HepG2 (cell line): ENCODE measurements at regions not wholly inside any gene's neighbourhood (a gene's known extent, or its start where the extent isn't known, plus 50 kb on each side); places are given as distances from the start of the nearest gene placed in this dataset.

Source experiments
- ATAC-seq: fragments of 200-7000 bp; cut with Tn5 transposase; 3 replicates; pipeline ENCODE4 v1.9.1; 2020; ENCODE audit warnings: mild to moderate bottlenecking, moderate library complexity
- BruUV-seq: library from RNA; stranded (reverse); fragments of 400-500 nt; replicated peaks from 2 replicates; lab custom pipeline; 2021; lab: Mats Ljungman, UMichigan
- CTCF ChIA-PET: fragments of 300-600 bp; formaldehyde crosslinking; extraction: SDS; loops from one replicate; lab custom pipeline; 2021; ENCODE audit warnings: low total read pairs, inconsistent platforms, low intra/inter-chr PET ratio; lab: Yijun Ruan, JAX
- POLR2A ChIA-PET: fragments of 350-600 bp; sonication (Branson Sonifier 250); formaldehyde crosslinking; loops from one replicate; lab custom pipeline; 2020; ENCODE audit warnings: antibody characterized with exemption, inconsistent platforms; lab: Yijun Ruan, JAX
- DNase-seq: peaks from one replicate; pipeline ENCODE4 v3.0.0-alpha.2; 2015; ENCODE audit warnings: low spot score
- FAIRE-seq: peaks from 3 replicates; lab custom pipeline; 2011; peaks lifted over from hg19 to GRCh38; lab: Jason Lieb, UNC
- H2AFZ ChIP-seq: one replicate; pipeline ENCODE4 v1.6.1; 2011; ENCODE audit warnings: low read length, inconsistent platforms
- H3K27ac ChIP-seq: fragments of 300-600 bp; 3 replicates; pipeline ENCODE4 v1.8.0; 2011; ENCODE audit warnings: mixed run types, mild to moderate bottlenecking, mixed read lengths, low read length, inconsistent platforms; ENCODE audit not compliant: insufficient read depth; ENCODE audit errors: extremely low read length
- H3K27me3 ChIP-seq, 2 experiments: fragments of 200-600 bp in 1 of 2; 2 replicates in 1 of 2; 3 replicates in 1 of 2; pipeline versions ENCODE4 v1.6.0 to v1.8.0; 2011; ENCODE audit warnings: low read length in 2 of 2, mild to moderate bottlenecking in 2 of 2, moderate library complexity in 2 of 2, inconsistent platforms in 1 of 2; ENCODE audit not compliant: insufficient read depth in 2 of 2, control insufficient read depth in 1 of 2
- H3K36me3 ChIP-seq, 2 experiments: fragments of 200-600 bp in 1 of 2; replicated peaks in 1 of 2; 2 replicates in 1 of 2; 3 replicates in 1 of 2; pipeline versions ENCODE4 v1.5.1 to v1.8.0; 2011; ENCODE audit warnings: low read length in 2 of 2, inconsistent platforms in 1 of 2; ENCODE audit not compliant: insufficient read depth in 2 of 2, control insufficient read depth in 1 of 2
- H3K4me1 ChIP-seq: 2 replicates; pipeline ENCODE4 v1.5.1; 2012; ENCODE audit warnings: low read length, inconsistent platforms; ENCODE audit not compliant: insufficient read depth
- H3K4me2 ChIP-seq: 2 replicates; pipeline ENCODE4 v1.6.0; 2011; ENCODE audit warnings: low read depth, low read length, inconsistent platforms
- H3K4me3 ChIP-seq, 3 experiments: fragments of 200-600 bp in 1 of 3; sonication (generic), shearing (Covaris generic) in 1 of 3; replicated peaks in 1 of 3; 2 replicates each; pipeline ENCODE4 v1.5.1; 2011 to 2016; ENCODE audit warnings: low read length in 3 of 3, inconsistent platforms in 2 of 3, low read depth in 2 of 3, mild to moderate bottlenecking in 2 of 3, control low read depth in 1 of 3, mixed read lengths in 1 of 3; ENCODE audit not compliant: insufficient read depth in 1 of 3
- H3K79me2 ChIP-seq: one replicate; pipeline ENCODE4 v1.6.1; 2011; ENCODE audit warnings: low read length, inconsistent platforms; ENCODE audit not compliant: insufficient read depth
- H3K9ac ChIP-seq: 2 replicates; pipeline ENCODE4 v1.6.0; 2011; ENCODE audit warnings: mild to moderate bottlenecking, low read depth, low read length, inconsistent platforms; ENCODE audit not compliant: insufficient read depth
- H3K9me3 ChIP-seq: 2 replicates; pipeline ENCODE4 v1.5.1; 2012; ENCODE audit warnings: mild to moderate bottlenecking, low read length
- H4K20me1 ChIP-seq: 2 replicates; pipeline ENCODE4 v1.6.0; 2011; ENCODE audit warnings: inconsistent platforms, mild to moderate bottlenecking, low read length, moderate library complexity; ENCODE audit not compliant: insufficient read depth
- ARNT2 ChIP-seq: sonication (generic); formaldehyde crosslinking; IDR thresholded peaks from 2 replicates; pipeline ENCODE4 v1.8.0; 2022; ENCODE audit warnings: mild to moderate bottlenecking, low read depth, missing genetic modification reagents, moderate library complexity
- CSRNP2 ChIP-seq: sonication (generic); formaldehyde crosslinking; conservative IDR thresholded peaks from 2 replicates; pipeline ENCODE4 v1.8.0; 2022; ENCODE audit warnings: low read depth, missing genetic modification reagents
- KDM5B ChIP-seq: sonication (generic); formaldehyde crosslinking; IDR thresholded peaks from 2 replicates; pipeline ENCODE4 v1.4.0; 2020; ENCODE audit warnings: missing genetic modification reagents, mild to moderate bottlenecking, borderline replicate concordance
- MAFF ChIP-seq: IDR thresholded peaks from 2 replicates; pipeline ENCODE4 v1.6.1; 2011; ENCODE audit warnings: low read depth, low read length, improper control_type of control experiment
- NFE2 ChIP-seq: sonication (generic); formaldehyde crosslinking; IDR thresholded peaks from 2 replicates; pipeline ENCODE4 v1.4.0; 2020; ENCODE audit warnings: missing genetic modification reagents
- RBAK ChIP-seq: sonication (generic); formaldehyde crosslinking; IDR thresholded peaks from 2 replicates; pipeline ENCODE4 v1.5.1; 2020; ENCODE audit warnings: mild to moderate bottlenecking, missing genetic modification reagents
- RXRA ChIP-seq: sonication (generic); formaldehyde crosslinking; IDR thresholded peaks from 2 replicates; pipeline ENCODE4 v1.5.1; 2020; ENCODE audit warnings: missing genetic modification reagents
- SATB2 ChIP-seq: sonication (generic); formaldehyde crosslinking; IDR thresholded peaks from 2 replicates; pipeline ENCODE4 v1.5.0; 2020; ENCODE audit warnings: missing genetic modification reagents
- ZFP1 ChIP-seq: IDR thresholded peaks from 2 replicates; pipeline ENCODE4 v1.6.1; 2016
- ZFP91 ChIP-seq: sonication (generic); formaldehyde crosslinking; IDR thresholded peaks from 2 replicates; pipeline ENCODE4 v1.9.0; 2022; ENCODE audit warnings: missing genetic modification reagents, mild to moderate bottlenecking, borderline replicate concordance
- ZNF317 ChIP-seq: sonication (generic); formaldehyde crosslinking; IDR thresholded peaks from 2 replicates; pipeline ENCODE4 v1.5.0; 2020; ENCODE audit warnings: mild to moderate bottlenecking, missing genetic modification reagents
- ZNF331 ChIP-seq: sonication (generic); formaldehyde crosslinking; IDR thresholded peaks from 2 replicates; pipeline ENCODE4 v1.4.0; 2020; ENCODE audit warnings: missing genetic modification reagents
- ZNF644 ChIP-seq: IDR thresholded peaks from 2 replicates; pipeline ENCODE4 v1.6.1; 2016; ENCODE audit warnings: low read depth
- ZNF660 ChIP-seq: sonication (generic); formaldehyde crosslinking; IDR thresholded peaks from 2 replicates; pipeline ENCODE4 v1.5.1; 2020; ENCODE audit warnings: mild to moderate bottlenecking, low read depth, missing genetic modification reagents, borderline replicate concordance
- ZNF772 ChIP-seq: sonication (generic); formaldehyde crosslinking; IDR thresholded peaks from 2 replicates; pipeline ENCODE4 v1.5.0; 2020; ENCODE audit warnings: mild to moderate bottlenecking, missing genetic modification reagents
- WGBS: methylation state at CpG from one replicate; pipeline ENCODE4 v1.1.6; 2017; ENCODE audit warnings: low lambda C conversion rate; 5-methylcytosine and 5-hydroxymethylcytosine counted together
- in situ Hi-C: cut with HindIII; loops from 2 replicates; pipeline ENCODE4 v1.10.0; 2017; ENCODE audit warnings: low pct_unique_long_range_greater_than_20kb; ENCODE audit not compliant: extremely low pct_ligation_motif_present
- intact Hi-C: fragments of 100-400 bp; cut with micrococcal nuclease; formaldehyde crosslinking; loops from one replicate; pipeline ENCODE4 v1.10.0; 2022; ENCODE audit not compliant: unreplicated experiment

- TF ChIP-seq ZNF317 (CRISPR knock-in tag) (no peak), ZNF331 (no peak)
Measured at GRCh38 chr13:85367887-85368286, 431.3 kb downstream of the SLITRK6 start (continued).

- intact Hi-C loops, result no loop called here
- no peaks in the 10 kb centered on the region for H3K79me2 ChIP-seq
- WGBS, result 43% methylated on average over 5 of the region's 5 CpGs
- no peak overlapping the region for H3K9ac ChIP-seq
- H3K36me3 ChIP-seq, result no peaks in the 10 kb centered on the region
- ChIA-PET POLR2A (no interaction called here), CTCF (no interaction called here)
- H3K4me3 ChIP-seq, result no peak overlapping the region
- no peaks in the 10 kb centered on the region for H3K27me3 ChIP-seq
- H4K20me1 ChIP-seq, result no peaks in the 10 kb centered on the region
- H3K4me2 ChIP-seq, result no peak overlapping the region
- in situ Hi-C loops, result no loop called here
- H3K9me3 ChIP-seq, result no peaks in the 10 kb centered on the region
- no peak for DNase-seq
- H2AFZ ChIP-seq, result no peak overlapping the region
- peaks cover 14% of the 10 kb centered on the region for H3K4me1 ChIP-seq
- FAIRE-seq, result no peak
- ATAC-seq, result no peak
- no TSS peak for BruUV-seq
- H3K27ac ChIP-seq, result no peak overlapping the region
- no peak for TF ChIP-seq RXRA (CRISPR knock-in tag)
Measured at GRCh38 chr13:85366759-85367417, 432.3 kb downstream of the SLITRK6 start.

- Histone ChIP-seq H3K27me3 (no peaks in the 10 kb centered on the region), H3K4me1 (no peaks in the 10 kb centered on the region), H3K36me3 (no peaks in the 10 kb centered on the region), H2AFZ (no peak overlapping the region), H3K9me3 (no peaks in the 10 kb centered on the region), H3K79me2 (no peaks in the 10 kb centered on the region), H3K27ac (no peak overlapping the region), H4K20me1 (no peaks in the 10 kb centered on the region), H3K4me2 (no peak overlapping the region), H3K4me3 (no peak overlapping the region), H3K9ac (no peak overlapping the region)
- WGBS, result 71% methylated on average over 15 of the region's 15 CpGs
- no peak for ATAC-seq
- BruUV-seq, result no TSS peak
- CTCF ChIA-PET, result no interaction called here
- intact Hi-C loops, result no loop called here
- POLR2A ChIA-PET, result no interaction called here
- no peak for DNase-seq
- in situ Hi-C loops, result no loop called here
- no peak for FAIRE-seq
- TF ChIP-seq ARNT2 (CRISPR knock-in tag) (no peak), MAFF (no peak), ZNF644 (CRISPR knock-in tag) (no peak), ZNF660 (CRISPR knock-in tag) (no peak), ZFP1 (no peak), NFE2 (CRISPR knock-in tag) (no peak), RBAK (CRISPR knock-in tag) (no peak), KDM5B (CRISPR knock-in tag) (no peak), SATB2 (CRISPR knock-in tag) (no peak), CSRNP2 (CRISPR knock-in tag) (no peak), ZFP91 (CRISPR knock-in tag) (no peak), ZNF772 (no peak)
Measured at GRCh38 chr13:85363504-85363903, 435.7 kb downstream of the SLITRK6 start.
